Sigmoid colon (tissue), 4 donors: ENCODE measurements at regions not wholly inside any gene's neighbourhood (a gene's known extent, or its start where the extent isn't known, plus 50 kb on each side); places are given as distances from the start of the nearest gene placed in this dataset.

Experiments used
- EP300 ChIP-seq, 4 donors: sonication (generic); formaldehyde crosslinking; IDR thresholded peaks; one replicate each; pipeline ENCODE4 v1.6.1; 2017; ENCODE audit warnings: antibody characterized with exemption in 4 of 4
- TF ChIP-seq, protein P1 (sequence below), 4 experiments: fragments of 450-650 bp in 3 of 4; fragments of 200-600 bp in 1 of 4; IDR thresholded peaks; one replicate each; pipeline ENCODE4 v1.5.1; 2016 to 2019; ENCODE audit warnings: antibody characterized with exemption in 4 of 4, mild to moderate bottlenecking in 3 of 4, moderate library complexity in 2 of 4

DNA sequence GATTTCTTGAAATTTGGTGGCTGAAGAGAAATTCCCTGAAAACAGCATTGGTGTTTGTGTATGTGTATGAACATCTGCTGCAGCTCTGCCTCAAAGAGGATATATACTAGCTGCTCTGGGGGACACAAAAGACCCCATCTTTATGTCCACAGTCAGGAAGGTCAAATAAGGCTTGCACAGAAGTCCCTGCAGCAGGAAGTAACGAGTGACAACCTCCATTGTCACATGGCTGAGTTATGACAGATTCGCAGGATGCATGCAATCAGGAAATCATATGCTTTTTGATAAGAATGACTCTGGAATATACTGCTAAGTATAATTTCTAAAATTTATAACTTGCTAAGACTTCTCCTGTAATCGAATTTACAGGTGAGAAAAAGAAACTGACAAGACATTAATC lies 225.9 kb upstream of the CST7 start:
- TF ChIP-seq, protein P1, sequence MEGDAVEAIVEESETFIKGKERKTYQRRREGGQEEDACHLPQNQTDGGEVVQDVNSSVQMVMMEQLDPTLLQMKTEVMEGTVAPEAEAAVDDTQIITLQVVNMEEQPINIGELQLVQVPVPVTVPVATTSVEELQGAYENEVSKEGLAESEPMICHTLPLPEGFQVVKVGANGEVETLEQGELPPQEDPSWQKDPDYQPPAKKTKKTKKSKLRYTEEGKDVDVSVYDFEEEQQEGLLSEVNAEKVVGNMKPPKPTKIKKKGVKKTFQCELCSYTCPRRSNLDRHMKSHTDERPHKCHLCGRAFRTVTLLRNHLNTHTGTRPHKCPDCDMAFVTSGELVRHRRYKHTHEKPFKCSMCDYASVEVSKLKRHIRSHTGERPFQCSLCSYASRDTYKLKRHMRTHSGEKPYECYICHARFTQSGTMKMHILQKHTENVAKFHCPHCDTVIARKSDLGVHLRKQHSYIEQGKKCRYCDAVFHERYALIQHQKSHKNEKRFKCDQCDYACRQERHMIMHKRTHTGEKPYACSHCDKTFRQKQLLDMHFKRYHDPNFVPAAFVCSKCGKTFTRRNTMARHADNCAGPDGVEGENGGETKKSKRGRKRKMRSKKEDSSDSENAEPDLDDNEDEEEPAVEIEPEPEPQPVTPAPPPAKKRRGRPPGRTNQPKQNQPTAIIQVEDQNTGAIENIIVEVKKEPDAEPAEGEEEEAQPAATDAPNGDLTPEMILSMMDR (IDR thresholded peaks at IDR 0.05), result no peak
- no peak for TF ChIP-seq EP300 (IDR thresholded peaks at IDR 0.05)
